HS-5 (cell line): ENCODE measurements at regions not wholly inside any gene's neighbourhood (a gene's known extent, or its start where the extent isn't known, plus 50 kb on each side); places are given as distances from the start of the nearest gene placed in this dataset.

ENCODE experiments used
- DNase-seq: peaks from one replicate; pipeline ENCODE4 v3.0.0-alpha.2; 2012; ENCODE audit warnings: low read depth

GRCh38 chr11:129266536-129266935, 74.4 kb upstream of the ARHGAP32 start:
- no peak for DNase-seq

GRCh38 chr11:129265125-129265788, 73.1 kb upstream of the ARHGAP32 start:
- no peak for DNase-seq

- no peak for DNase-seq
Measured at GRCh38 chr11:129264114-129264513, 72.0 kb upstream of the ARHGAP32 start.

GRCh38 chr11:129260750-129261149, 68.6 kb upstream of the ARHGAP32 start:
- DNase-seq = no peak

GRCh38 chr11:129259931-129260348, 67.8 kb upstream of the ARHGAP32 start:
- no peak for DNase-seq

- no peak for DNase-seq
Measured at GRCh38 chr11:129258205-129258604, 66.1 kb upstream of the ARHGAP32 start.

- DNase-seq = no peak
Measured at GRCh38 chr11:129257512-129257911, 65.4 kb upstream of the ARHGAP32 start.

GRCh38 chr11:129252621-129253020, 60.5 kb upstream of the ARHGAP32 start:
- DNase-seq = no peak

- DNase-seq = peak; percentile 19
Measured at GRCh38 chr11:129251067-129251466, 58.9 kb upstream of the ARHGAP32 start.

GRCh38 chr11:129249923-129250322, 57.8 kb upstream of the ARHGAP32 start:
- DNase-seq = no peak

- DNase-seq = peak; percentile 74
Measured at GRCh38 chr11:129249351-129249750, 57.2 kb upstream of the ARHGAP32 start.

- peak; percentile 49 for DNase-seq
Measured at GRCh38 chr11:129248618-129249017, 56.5 kb upstream of the ARHGAP32 start.

GRCh38 chr11:129247135-129247534, 55.0 kb upstream of the ARHGAP32 start:
- peak; percentile 56 for DNase-seq

- no peak for DNase-seq
Measured at GRCh38 chr11:129242855-129243254, 50.7 kb upstream of the ARHGAP32 start.
